H9 (cell line): ENCODE measurements at regions not wholly inside any gene's neighbourhood (a gene's known extent, or its start where the extent isn't known, plus 50 kb on each side); places are given as distances from the start of the nearest gene placed in this dataset.

Source experiments
- DNase-seq: peaks from one replicate; pipeline ENCODE4 v3.0.0-alpha.2; 2017
- H2AFZ ChIP-seq: one replicate; pipeline ENCODE4 v1.6.1; 2013; ENCODE audit warnings: mild to moderate bottlenecking, low read length, control low read depth, moderate library complexity
- H2AK5ac ChIP-seq: 2 replicates; pipeline ENCODE4 v1.6.1; 2013; ENCODE audit warnings: low read length, control low read depth, mixed read lengths; ENCODE audit not compliant: insufficient read length
- H2BK120ac ChIP-seq: one replicate; pipeline ENCODE4 v1.6.1; 2013; ENCODE audit warnings: low read depth, mild to moderate bottlenecking, low read length, control low read depth, inconsistent platforms; ENCODE audit not compliant: poor library complexity, severe bottlenecking
- H2BK12ac ChIP-seq: 2 replicates; pipeline ENCODE4 v1.6.1; 2013; ENCODE audit warnings: low read length, control low read depth, mixed read lengths, low read depth; ENCODE audit not compliant: insufficient read length
- H2BK15ac ChIP-seq: 2 replicates; pipeline ENCODE4 v1.6.1; 2013; ENCODE audit warnings: low read depth, low read length, control low read depth
- H2BK20ac ChIP-seq: one replicate; pipeline ENCODE4 v1.6.1; 2013; ENCODE audit warnings: low read depth, mild to moderate bottlenecking, low read length, control low read depth, inconsistent platforms; ENCODE audit not compliant: poor library complexity, severe bottlenecking
- H2BK5ac ChIP-seq: 2 replicates; pipeline ENCODE4 v1.6.1; 2013; ENCODE audit warnings: low read length, control low read depth, mixed read lengths; ENCODE audit not compliant: insufficient read length
- H3K14ac ChIP-seq: 2 replicates; pipeline ENCODE4 v1.6.1; 2013; ENCODE audit warnings: low read length, control low read depth; ENCODE audit not compliant: insufficient read depth
- H3K18ac ChIP-seq: 2 replicates; pipeline ENCODE4 v1.6.1; 2013; ENCODE audit warnings: low read depth, mild to moderate bottlenecking, mixed read lengths, low read length, control low read depth; ENCODE audit not compliant: insufficient read length
- H3K23ac ChIP-seq: 2 replicates; pipeline ENCODE4 v1.6.1; 2013; ENCODE audit warnings: low read length, control low read depth, mixed read lengths, low read depth; ENCODE audit not compliant: insufficient read length
- H3K23me2 ChIP-seq: 2 replicates; pipeline ENCODE4 v1.6.1; 2013; ENCODE audit warnings: low read depth, mild to moderate bottlenecking, mixed read lengths, low read length, control low read depth; ENCODE audit not compliant: insufficient read length, poor library complexity, severe bottlenecking
- H3K27ac ChIP-seq: 2 replicates; pipeline ENCODE4 v1.5.1; 2013; ENCODE audit warnings: low read length, control low read depth, mixed read lengths, low read depth; ENCODE audit not compliant: insufficient read length
- H3K27me3 ChIP-seq: 2 replicates; pipeline ENCODE4 v1.6.1; 2013; ENCODE audit warnings: low read length, control low read depth, inconsistent platforms; ENCODE audit not compliant: insufficient read depth
- H3K4ac ChIP-seq: 2 replicates; pipeline ENCODE4 v1.6.1; 2013; ENCODE audit warnings: low read depth, mild to moderate bottlenecking, control low read depth, inconsistent platforms, low read length, moderate library complexity
- H3K4me1 ChIP-seq: 2 replicates; pipeline ENCODE4 v1.6.1; 2013; ENCODE audit warnings: low read length, control low read depth, inconsistent platforms; ENCODE audit not compliant: insufficient read depth
- H3K4me2 ChIP-seq: 2 replicates; pipeline ENCODE4 v1.6.1; 2013; ENCODE audit warnings: low read length, control low read depth, mixed read lengths; ENCODE audit not compliant: insufficient read length, insufficient read depth
- H3K56ac ChIP-seq: 2 replicates; pipeline ENCODE4 v1.6.1; 2013; ENCODE audit warnings: low read depth, mild to moderate bottlenecking, mixed read lengths, low read length, control low read depth; ENCODE audit not compliant: insufficient read length
- H3K79me1 ChIP-seq: 2 replicates; pipeline ENCODE4 v1.6.1; 2013; ENCODE audit warnings: low read depth, mild to moderate bottlenecking, moderate library complexity, low read length, control low read depth, inconsistent platforms; ENCODE audit not compliant: insufficient read depth, poor library complexity, severe bottlenecking
- H3K79me2 ChIP-seq: 2 replicates; pipeline ENCODE4 v1.6.1; 2013; ENCODE audit warnings: low read length, control low read depth, inconsistent platforms; ENCODE audit not compliant: insufficient read depth
- H3K9ac ChIP-seq: 2 replicates; pipeline ENCODE4 v1.6.1; 2013; ENCODE audit warnings: low read length, control low read depth, mixed read lengths; ENCODE audit not compliant: insufficient read length; ENCODE audit errors: extremely low read depth
- H3K9me3 ChIP-seq: one replicate; pipeline ENCODE4 v1.6.1; 2013; ENCODE audit warnings: low read depth, low read length, inconsistent platforms; ENCODE audit not compliant: control insufficient read depth
- H3T11ph ChIP-seq: one replicate; pipeline ENCODE4 v1.6.1; 2013; ENCODE audit warnings: mild to moderate bottlenecking, low read length, control low read depth, inconsistent platforms
- H4K20me1 ChIP-seq: one replicate; pipeline ENCODE4 v1.6.1; 2013; ENCODE audit not compliant: control insufficient read depth, insufficient read length, insufficient read depth
- H4K5ac ChIP-seq: 2 replicates; pipeline ENCODE4 v1.6.1; 2013; ENCODE audit warnings: low read depth, mild to moderate bottlenecking, mixed read lengths, low read length, control low read depth; ENCODE audit not compliant: insufficient read length
- H4K8ac ChIP-seq: replicated peaks from 2 replicates; pipeline ENCODE4 v1.6.1; 2013; ENCODE audit warnings: low read length, control low read depth, mixed read lengths, low read depth; ENCODE audit not compliant: insufficient read length
- H4K91ac ChIP-seq: 2 replicates; pipeline ENCODE4 v1.6.1; 2013; ENCODE audit warnings: low read depth, mild to moderate bottlenecking, moderate library complexity, mixed read lengths, low read length, control low read depth; ENCODE audit not compliant: insufficient read length
- H3K27ac Mint-ChIP-seq, 3 experiments: 2 replicates in 2 of 3; 3 replicates in 1 of 3; pipeline ENCODE4 v1.8.0; 2020 to 2021; ENCODE audit warnings: mixed read lengths in 3 of 3, mild to moderate bottlenecking in 1 of 3, moderate library complexity in 1 of 3
- H3K27me3 Mint-ChIP-seq: 2 replicates; pipeline ENCODE4 v1.8.0; 2021; ENCODE audit warnings: low read depth, mild to moderate bottlenecking, moderate library complexity, mixed read lengths
- H3K36me3 Mint-ChIP-seq, 3 experiments: 2 replicates in 2 of 3; 3 replicates in 1 of 3; pipeline ENCODE4 v1.8.0; 2020 to 2021; ENCODE audit warnings: low read depth in 3 of 3, mixed read lengths in 3 of 3; ENCODE audit not compliant: insufficient read depth in 1 of 3
- H3K4me1 Mint-ChIP-seq, 2 experiments: 2 replicates each; pipeline ENCODE4 v1.8.0; 2020; ENCODE audit warnings: mixed read lengths in 2 of 2
- H3K4me3 Mint-ChIP-seq, 2 experiments: 2 replicates in 1 of 2; 3 replicates in 1 of 2; pipeline ENCODE4 v1.8.0; 2020 to 2021; ENCODE audit warnings: mild to moderate bottlenecking in 2 of 2, mixed read lengths in 2 of 2, moderate library complexity in 1 of 2
- H3K9me3 Mint-ChIP-seq, 2 experiments: 2 replicates in 1 of 2; 3 replicates in 1 of 2; pipeline ENCODE4 v1.8.0; 2020; ENCODE audit warnings: mild to moderate bottlenecking in 2 of 2, mixed read lengths in 2 of 2, moderate library complexity in 1 of 2
- CTCF ChIP-seq: fragments of 200-600 bp; sonication (generic); conservative IDR thresholded peaks from 3 replicates; pipeline ENCODE4 v1.8.0; 2021; ENCODE audit warnings: antibody characterized with exemption, mild to moderate bottlenecking
- WGBS: extraction: QIAGEN DNeasy Blood & Tissue Kit; methylation state at CpG from one replicate; pipeline ENCODE4 v1.1.7; 2013; ENCODE audit warnings: missing lambda C conversion rate, low lambda C conversion rate, mixed read lengths; ENCODE audit not compliant: insufficient read length; ENCODE audit errors: extremely low coverage; 5-methylcytosine and 5-hydroxymethylcytosine counted together

DNA sequence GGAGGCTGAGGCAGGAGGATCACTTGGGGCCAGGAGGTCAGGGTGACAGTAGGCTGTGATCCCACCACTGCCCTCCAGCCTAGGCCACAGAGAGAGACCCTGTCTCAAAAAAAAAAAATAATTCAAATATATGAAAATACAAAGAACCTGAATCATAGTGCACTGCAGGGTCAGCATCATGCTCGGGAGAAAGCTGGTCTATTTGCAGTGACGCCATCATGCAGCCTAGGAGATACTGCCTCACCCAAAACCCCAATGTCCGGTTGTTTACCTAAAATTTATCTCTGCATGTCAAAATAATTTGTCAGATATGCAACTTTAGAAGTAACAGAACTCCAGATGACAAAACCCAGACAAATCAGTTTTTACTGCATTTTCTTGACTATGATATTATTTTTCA lies 61.5 kb upstream of the ALKAL2 start:
- H4K91ac ChIP-seq: no peak overlapping the region
- TF ChIP-seq CTCF: no peak
- no peak overlapping the region for H3K56ac ChIP-seq
- H3K9me3 Mint-ChIP-seq: no peaks in the 10 kb centered on the region
- H3K23me2 ChIP-seq: no peaks in the 10 kb centered on the region
- H4K20me1 ChIP-seq: no peaks in the 10 kb centered on the region
- WGBS: no CpG with 5 or more reads among the region's 3 CpGs
- H4K8ac ChIP-seq: no peak overlapping the region
- H2AFZ ChIP-seq: no peak overlapping the region
- no peak overlapping the region for H2BK5ac ChIP-seq
- no peak overlapping the region for H3K27ac ChIP-seq
- H2BK120ac ChIP-seq: no peak overlapping the region
- no peak overlapping the region for H2AK5ac ChIP-seq
- H3K4me2 ChIP-seq: no peak overlapping the region
- H3K9ac ChIP-seq: no peak overlapping the region
- no peaks in the 10 kb centered on the region for H3K36me3 Mint-ChIP-seq
- H3K4ac ChIP-seq: no peak overlapping the region
- no peak overlapping the region for H3K27ac Mint-ChIP-seq
- H4K5ac ChIP-seq: no peak overlapping the region
- no peaks in the 10 kb centered on the region for H3K9me3 ChIP-seq
- H2BK12ac ChIP-seq: no peak overlapping the region
- H3K4me3 Mint-ChIP-seq: no peak overlapping the region
- no peaks in the 10 kb centered on the region for H3K4me1 Mint-ChIP-seq
- no peak overlapping the region for H2BK20ac ChIP-seq
- H3K23ac ChIP-seq: no peak overlapping the region
- H3K14ac ChIP-seq: no peak overlapping the region
- no peak for DNase-seq
- H3K18ac ChIP-seq: no peak overlapping the region
- H3K4me1 ChIP-seq: no peaks in the 10 kb centered on the region
- H3K27me3 ChIP-seq: no peaks in the 10 kb centered on the region
- H3T11ph ChIP-seq: no peak overlapping the region
- no peaks in the 10 kb centered on the region for H3K79me2 ChIP-seq
- H3K79me1 ChIP-seq: no peaks in the 10 kb centered on the region
- peaks cover 13% of the 10 kb centered on the region for H3K27me3 Mint-ChIP-seq
- H2BK15ac ChIP-seq: no peak overlapping the region
